ENCODE measurements at regions not wholly inside any gene's neighbourhood (a gene's known extent, or its start where the extent isn't known, plus 50 kb on each side); places are given as distances from the start of the nearest gene placed in this dataset.

DNA sequence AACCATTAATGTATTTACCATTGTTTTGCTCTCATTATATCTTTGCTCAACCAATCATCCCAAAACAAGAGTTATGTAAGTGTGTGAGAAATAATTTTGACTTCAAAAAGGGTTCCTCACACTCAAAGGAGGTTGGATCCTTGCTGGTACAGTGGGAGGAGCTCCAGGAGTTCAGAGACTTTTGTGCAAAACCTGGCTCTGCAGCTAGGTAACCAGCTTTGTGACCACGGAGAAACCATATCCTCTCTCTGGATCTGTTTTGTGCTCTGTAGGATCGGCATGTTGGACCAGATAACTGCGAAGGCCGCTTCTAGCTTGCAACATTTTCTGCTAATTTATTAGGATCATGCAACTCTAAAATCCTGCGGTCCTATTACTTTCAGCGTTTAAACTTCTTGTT, 128.6 kb upstream of the LIPC start:
- CTCF ChIA-PET: interaction anchor here (0.7 kb wide), 1 partner anchor 388 kb away, joined by 3 read pairs; no protein-coding TSS in a partner anchor
- no peak overlapping the region for H3K4me3 Mint-ChIP-seq
- no peaks in the 10 kb centered on the region for H3K27me3 Mint-ChIP-seq
- ATAC-seq: no peak
- no peaks in the 10 kb centered on the region for H3K36me3 Mint-ChIP-seq (ENCODE audit: low read depth)
- intact Hi-C loops (cut with DNase I, micrococcal nuclease): no loop called here
- no peaks in the 10 kb centered on the region for H3K9me3 Mint-ChIP-seq (ENCODE audit: low read depth)
- peaks cover 12% of the 10 kb centered on the region for H3K4me1 Mint-ChIP-seq
- no peak for DNase-seq
- H3K27ac Mint-ChIP-seq: no peak overlapping the region
- POLR2A ChIA-PET: no interaction called here

DNA sequence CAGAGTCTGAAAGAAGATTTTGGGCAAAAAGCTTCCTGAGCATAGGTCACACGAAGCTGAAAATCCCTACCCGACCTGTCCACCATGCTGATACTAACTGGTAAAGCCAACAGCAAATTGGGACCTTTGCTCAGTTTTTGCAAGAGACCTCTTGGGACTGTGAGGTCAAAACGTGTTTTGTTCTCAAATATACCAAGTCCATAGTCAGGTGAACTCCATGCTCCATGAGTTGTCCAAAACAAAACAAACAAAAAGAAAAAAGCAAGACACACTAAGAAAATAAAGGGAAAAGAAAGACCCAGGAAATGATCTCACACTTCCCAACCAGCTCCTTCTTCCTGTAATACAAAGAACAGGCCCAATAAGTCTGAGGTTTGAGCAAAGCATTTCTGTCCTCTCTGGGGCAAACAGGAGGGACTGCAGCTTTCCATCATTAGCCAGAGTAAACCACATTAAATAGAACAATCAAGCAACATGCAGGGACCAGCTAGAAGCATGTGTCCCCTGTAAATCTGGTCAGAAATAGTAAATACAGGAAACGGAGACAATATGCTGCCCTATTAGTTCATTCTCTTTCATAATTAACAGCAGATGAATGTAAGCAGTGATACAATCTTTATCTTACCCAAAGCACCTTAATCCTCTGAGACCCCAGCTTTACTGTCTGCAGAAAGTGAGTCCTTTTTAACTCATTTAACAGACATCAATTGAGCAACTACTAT, 125.0 kb upstream of the LIPC start:
- Mint-ChIP-seq H3K36me3 (ENCODE audit: low read depth) (no peaks in the 10 kb centered on the region), H3K9me3 (ENCODE audit: low read depth) (no peaks in the 10 kb centered on the region), H3K27ac (no peak overlapping the region), H3K4me3 (no peak overlapping the region), H3K4me1 (peaks cover 12% of the 10 kb centered on the region), H3K27me3 (no peaks in the 10 kb centered on the region)
- intact Hi-C loops (cut with DNase I, micrococcal nuclease): no loop called here
- CTCF ChIA-PET: interaction anchor here (0.9 to 1.0 kb wide), 2 partner anchors 13 to 25 kb away, joined by 3 to 6 read pairs; no protein-coding TSS in a partner anchor
- DNase-seq (no peak), ATAC-seq (no peak)
- POLR2A ChIA-PET: interaction anchor here (0.7 kb wide), 1 partner anchor 181 kb away, joined by 3 read pairs; no protein-coding TSS in a partner anchor

GRCh38 chr15:58307313-58307961, 124.4 kb upstream of the LIPC start:
- Mint-ChIP-seq H3K36me3 (ENCODE audit: low read depth) (no peaks in the 10 kb centered on the region), H3K4me3 (no peak overlapping the region), H3K9me3 (ENCODE audit: low read depth) (no peaks in the 10 kb centered on the region), H3K27me3 (no peaks in the 10 kb centered on the region), H3K27ac (no peak overlapping the region), H3K4me1 (peaks cover 12% of the 10 kb centered on the region)
- ChIA-PET CTCF (interaction anchor here (1.0 kb wide), 1 partner anchor 14 kb away, joined by 3 read pairs; no protein-coding TSS in a partner anchor), POLR2A (interaction anchor here (0.7 kb wide), 1 partner anchor 180 kb away, joined by 3 read pairs; no protein-coding TSS in a partner anchor)
- ATAC-seq (no peak), DNase-seq (no peak)
- intact Hi-C loops (cut with DNase I, micrococcal nuclease): no loop called here

DNA sequence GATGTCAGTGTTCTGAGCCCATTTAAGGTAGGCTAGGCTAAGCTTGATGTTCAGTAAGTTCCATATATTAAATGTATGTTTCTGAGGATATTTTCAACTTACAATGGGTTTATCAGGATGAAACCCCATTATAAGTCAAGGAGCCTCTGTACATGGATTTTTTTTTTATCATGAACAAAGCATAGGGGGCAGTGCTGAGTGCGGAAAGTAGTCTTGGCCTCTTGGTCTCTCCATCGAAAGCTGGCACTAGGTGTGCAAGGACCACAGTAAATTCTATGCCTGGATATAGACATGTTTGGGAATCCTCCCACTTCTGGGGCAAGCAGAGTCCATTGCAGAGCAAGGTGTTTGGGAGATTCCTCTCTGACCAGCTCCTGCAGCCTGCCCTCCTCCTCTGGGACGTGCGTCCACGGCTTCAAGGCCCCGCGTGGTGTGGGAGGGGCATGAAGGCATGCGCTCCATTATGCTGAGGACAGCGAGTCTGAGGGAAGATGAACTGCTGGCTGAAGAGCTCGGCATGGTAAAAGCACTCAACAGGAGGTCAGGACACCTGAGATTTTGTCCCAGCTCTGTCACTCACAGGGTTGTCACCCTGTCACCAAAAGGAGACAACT, 122.9 kb upstream of the LIPC start:
- no peaks in the 10 kb centered on the region for H3K9me3 Mint-ChIP-seq (ENCODE audit: low read depth)
- intact Hi-C loops (cut with DNase I, micrococcal nuclease): no loop called here
- DNase-seq: no peak
- no peaks in the 10 kb centered on the region for H3K27me3 Mint-ChIP-seq
- peaks cover 16% of the 10 kb centered on the region for H3K4me1 Mint-ChIP-seq
- no peak overlapping the region for H3K27ac Mint-ChIP-seq
- no peaks in the 10 kb centered on the region for H3K36me3 Mint-ChIP-seq (ENCODE audit: low read depth)
- H3K4me3 Mint-ChIP-seq: no peak overlapping the region
- ChIA-PET POLR2A (no interaction called here), CTCF (interaction anchor here (0.6 to 0.8 kb wide), 3 partner anchors 13 to 289 kb away, joined by 3 to 5 read pairs (median 3); no protein-coding TSS in a partner anchor)
- no peak for ATAC-seq

DNA sequence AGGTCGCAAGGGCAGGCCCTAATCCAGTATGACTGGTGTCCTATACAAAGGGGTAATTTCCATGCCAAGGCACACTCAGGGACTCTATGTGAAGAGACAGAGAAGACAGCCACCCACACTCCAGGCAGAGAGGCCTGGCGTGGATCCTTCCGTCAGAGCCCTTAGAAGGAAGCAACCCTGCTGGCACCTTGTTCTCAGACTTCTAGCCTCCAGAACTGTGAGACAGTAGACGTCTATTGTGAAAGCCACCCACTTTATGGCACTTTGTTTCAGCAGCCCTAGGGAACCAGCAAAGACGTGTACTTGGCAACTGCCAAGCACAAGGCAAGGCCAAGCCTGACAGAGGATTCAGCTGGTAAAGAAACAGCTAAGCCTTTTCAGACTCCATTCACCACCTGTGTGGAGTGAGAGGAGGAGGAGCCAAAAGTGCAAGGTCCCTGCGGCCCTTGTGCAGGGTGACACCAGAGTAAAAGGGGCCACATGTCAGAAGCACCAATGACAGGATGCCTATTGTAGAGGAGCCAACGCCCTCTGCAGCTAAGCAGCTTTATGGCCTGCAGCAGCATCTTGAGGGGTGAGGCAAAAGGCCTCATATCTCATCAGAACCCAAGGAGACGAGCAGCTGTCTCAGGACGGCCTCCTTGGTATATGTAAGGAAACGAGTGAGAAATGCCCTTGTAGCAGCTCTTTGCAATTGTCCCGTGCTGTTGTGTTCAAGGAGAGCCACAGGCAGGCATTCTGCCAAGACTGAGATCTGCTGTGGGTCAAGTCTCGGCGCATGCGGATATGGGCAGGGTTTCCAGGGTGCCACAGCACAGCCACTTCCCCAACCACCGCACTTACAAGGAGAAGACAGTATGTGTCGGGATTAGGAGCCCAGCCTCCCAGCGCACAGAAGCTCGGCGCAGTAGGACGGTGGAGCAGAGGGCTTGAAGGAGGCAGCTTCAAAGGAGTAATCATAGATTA, 121.5 kb upstream of the LIPC start:
- ChIA-PET CTCF (interaction anchor here (0.5 to 0.8 kb wide), 4 partner anchors 12 to 932 kb away, joined by 3 to 6 read pairs (median 4); no protein-coding TSS in a partner anchor), POLR2A (no interaction called here)
- Mint-ChIP-seq H3K36me3 (ENCODE audit: low read depth) (peaks cover 3% of the 10 kb centered on the region), H3K9me3 (ENCODE audit: low read depth) (no peaks in the 10 kb centered on the region), H3K4me3 (no peak overlapping the region), H3K27ac (no peak overlapping the region), H3K27me3 (no peaks in the 10 kb centered on the region), H3K4me1 (peaks cover 29% of the 10 kb centered on the region)
- intact Hi-C loops (cut with DNase I, micrococcal nuclease): no loop called here
- no peak for ATAC-seq
- DNase-seq: no peak

GRCh38 chr15:58311556-58311955, 120.2 kb upstream of the LIPC start:
- peaks cover 3% of the 10 kb centered on the region for H3K36me3 Mint-ChIP-seq (ENCODE audit: low read depth)
- H3K9me3 Mint-ChIP-seq (ENCODE audit: low read depth): no peaks in the 10 kb centered on the region
- H3K27ac Mint-ChIP-seq: no peak overlapping the region
- H3K27me3 Mint-ChIP-seq: no peaks in the 10 kb centered on the region
- POLR2A ChIA-PET: no interaction called here
- H3K4me1 Mint-ChIP-seq: peaks cover 39% of the 10 kb centered on the region
- intact Hi-C loops (cut with DNase I, micrococcal nuclease): no loop called here
- CTCF ChIA-PET: no interaction called here
- no peak for DNase-seq
- ATAC-seq: no peak
- no peak overlapping the region for H3K4me3 Mint-ChIP-seq

DNA sequence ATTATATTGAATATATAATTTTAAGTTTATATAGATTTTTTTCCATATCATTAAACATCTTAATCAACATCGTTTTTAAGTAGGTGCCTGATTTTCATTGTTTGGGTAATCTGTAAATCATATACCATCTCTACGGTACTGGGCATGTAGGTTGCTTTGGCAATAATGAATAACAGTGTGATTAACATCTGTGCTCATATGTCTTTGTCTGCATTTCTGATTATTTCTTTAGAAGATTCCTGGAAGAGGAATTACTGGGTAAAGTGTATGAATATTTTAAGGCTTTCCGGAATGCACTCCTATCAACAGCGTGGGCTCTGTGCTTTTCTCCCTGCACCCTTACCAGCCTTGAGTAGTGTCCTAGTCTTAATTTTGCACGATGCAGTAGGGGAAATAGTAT, 119.8 kb upstream of the LIPC start:
- no peaks in the 10 kb centered on the region for H3K27me3 Mint-ChIP-seq
- ChIA-PET POLR2A (no interaction called here), CTCF (interaction anchor here (0.6 to 0.9 kb wide), 2 partner anchors 34 to 54 kb away, joined by 3 read pairs; no protein-coding TSS in a partner anchor)
- no peak overlapping the region for H3K4me3 Mint-ChIP-seq
- peaks cover 38% of the 10 kb centered on the region for H3K4me1 Mint-ChIP-seq
- H3K9me3 Mint-ChIP-seq (ENCODE audit: low read depth): peaks cover 1% of the 10 kb centered on the region
- peaks cover 3% of the 10 kb centered on the region for H3K36me3 Mint-ChIP-seq (ENCODE audit: low read depth)
- intact Hi-C loops (cut with DNase I, micrococcal nuclease): no loop called here
- H3K27ac Mint-ChIP-seq: no peak overlapping the region
- DNase-seq (no peak), ATAC-seq (no peak)

DNA sequence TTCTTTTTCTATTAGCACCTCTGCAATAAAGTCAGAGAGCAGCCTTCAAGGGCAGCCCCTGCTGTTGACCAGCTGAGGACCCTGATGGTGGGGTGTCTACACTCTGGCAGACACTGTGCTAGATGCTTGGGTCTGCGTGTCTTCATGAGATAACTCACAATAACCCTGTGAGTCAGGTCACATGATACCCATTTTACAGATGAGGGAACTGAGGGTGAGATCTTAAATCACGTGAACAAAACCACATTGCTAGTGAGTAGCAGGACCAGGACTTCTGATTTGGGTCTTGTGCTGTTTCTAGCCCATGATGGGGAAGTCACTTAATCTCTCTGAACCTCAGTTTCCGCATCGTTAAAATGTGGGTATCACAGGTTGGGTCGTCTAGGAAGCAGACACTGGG, 118.5 kb upstream of the LIPC start:
- intact Hi-C loops (cut with DNase I, micrococcal nuclease): no loop called here
- Mint-ChIP-seq H3K4me3 (no peak overlapping the region), H3K36me3 (ENCODE audit: low read depth) (peaks cover 3% of the 10 kb centered on the region), H3K27ac (peak overlapping the region; percentile 81), H3K9me3 (ENCODE audit: low read depth) (peaks cover 3% of the 10 kb centered on the region), H3K27me3 (no peaks in the 10 kb centered on the region), H3K4me1 (peaks cover 40% of the 10 kb centered on the region)
- POLR2A ChIA-PET: interaction anchor here (1.7 kb wide), 1 partner anchor 19 kb away, joined by 8 read pairs; no protein-coding TSS in a partner anchor
- ATAC-seq: no peak
- no peak for DNase-seq
- CTCF ChIA-PET: interaction anchor here (1.7 kb wide), 1 partner anchor 67 kb away, joined by 4 read pairs; no protein-coding TSS in a partner anchor

- intact Hi-C loops (cut with DNase I, micrococcal nuclease): loop anchor here in 1 of 2 experiments (2.0 kb wide), 1 partner anchor 19 kb away; no protein-coding TSS in a partner anchor
- peaks cover 40% of the 10 kb centered on the region for H3K4me1 Mint-ChIP-seq
- ChIA-PET CTCF (interaction anchor here (1.3 to 1.7 kb wide), 3 partner anchors 15 to 67 kb away, joined by 4 to 6 read pairs (median 5); no protein-coding TSS in a partner anchor), POLR2A (interaction anchor here (1.7 kb wide), 1 partner anchor 19 kb away, joined by 8 read pairs; no protein-coding TSS in a partner anchor)
- H3K27me3 Mint-ChIP-seq: no peaks in the 10 kb centered on the region
- no peak overlapping the region for H3K4me3 Mint-ChIP-seq
- peak; percentile 83 for ATAC-seq
- peak; percentile 32 for DNase-seq
- H3K27ac Mint-ChIP-seq: peak overlapping the region; percentile 96
- peaks cover 3% of the 10 kb centered on the region for H3K9me3 Mint-ChIP-seq (ENCODE audit: low read depth)
- peaks cover 3% of the 10 kb centered on the region for H3K36me3 Mint-ChIP-seq (ENCODE audit: low read depth)
Measured at GRCh38 chr15:58313810-58314592, 117.8 kb upstream of the LIPC start.

DNA sequence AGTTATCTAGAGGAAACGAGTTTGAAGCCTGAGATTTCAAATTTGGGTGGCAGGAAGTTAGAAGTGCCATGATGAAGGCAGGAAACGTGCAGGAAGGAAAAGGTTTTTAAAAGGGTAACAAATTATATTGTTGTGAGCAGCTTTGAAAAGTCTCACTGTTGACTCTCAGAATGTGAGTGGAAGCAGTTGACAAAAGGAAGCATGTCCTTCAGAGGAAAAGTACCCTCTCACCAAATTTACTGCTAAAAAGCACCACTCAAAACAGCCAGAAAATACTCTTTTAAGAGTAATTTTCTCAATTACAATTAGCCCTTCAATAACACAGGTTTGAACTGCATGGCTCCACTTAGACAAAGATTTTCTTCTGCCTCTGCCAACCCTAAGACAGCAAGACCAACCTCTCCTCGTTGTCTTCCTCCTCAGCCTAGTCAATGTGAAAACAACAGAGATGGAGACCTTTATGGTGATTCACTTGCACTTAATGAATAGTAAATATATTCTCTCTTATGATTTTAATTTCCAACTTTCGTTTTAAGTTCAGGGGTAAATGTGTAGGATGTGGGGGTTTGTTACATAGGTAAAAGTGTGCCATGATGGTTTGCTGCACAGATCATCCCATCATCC, 117.1 kb upstream of the LIPC start:
- no peak overlapping the region for H3K4me3 Mint-ChIP-seq
- peaks cover 3% of the 10 kb centered on the region for H3K9me3 Mint-ChIP-seq (ENCODE audit: low read depth)
- peaks cover 40% of the 10 kb centered on the region for H3K4me1 Mint-ChIP-seq
- peak overlapping the region; percentile 96 for H3K27ac Mint-ChIP-seq
- DNase-seq (no peak), ATAC-seq (peak; percentile 83)
- H3K36me3 Mint-ChIP-seq (ENCODE audit: low read depth): peaks cover 3% of the 10 kb centered on the region
- ChIA-PET POLR2A (interaction anchor here (1.7 kb wide), 1 partner anchor 18 kb away, joined by 8 read pairs; no protein-coding TSS in a partner anchor), CTCF (interaction anchor here (1.3 to 1.7 kb wide), 3 partner anchors 14 to 66 kb away, joined by 4 to 6 read pairs (median 5); no protein-coding TSS in a partner anchor)
- intact Hi-C loops (cut with DNase I, micrococcal nuclease): loop anchor here (1.0 to 2.0 kb wide), 2 partner anchors 18 kb away; no protein-coding TSS in a partner anchor
- H3K27me3 Mint-ChIP-seq: no peaks in the 10 kb centered on the region
